HG03571 (cell line): ENCODE measurements at regions not wholly inside any gene's neighbourhood (a gene's known extent, or its start where the extent isn't known, plus 50 kb on each side); places are given as distances from the start of the nearest gene placed in this dataset.

Experiments
- ATAC-seq: cut with Tn5 transposase; IDR thresholded peaks from one replicate; pipeline ENCODE4 v1.9.1; 2021; ENCODE audit not compliant: unreplicated experiment

GRCh38 chr16:76226011-76226410 is 51.2 kb upstream of the CNTNAP4 start:
- ATAC-seq = no peak

- no peak for ATAC-seq
These were observed 50.7 kb upstream of the CNTNAP4 start for GRCh38 chr16:76226481-76226880.
